H9 (cell line): ENCODE measurements at regions not wholly inside any gene's neighbourhood (a gene's known extent, or its start where the extent isn't known, plus 50 kb on each side); places are given as distances from the start of the nearest gene placed in this dataset.

Experiments used
- DNase-seq: peaks from one replicate; pipeline ENCODE4 v3.0.0-alpha.2; 2017
- H2AFZ ChIP-seq: one replicate; pipeline ENCODE4 v1.6.1; 2013; ENCODE audit warnings: mild to moderate bottlenecking, low read length, control low read depth, moderate library complexity
- H2AK5ac ChIP-seq: 2 replicates; pipeline ENCODE4 v1.6.1; 2013; ENCODE audit warnings: low read length, control low read depth, mixed read lengths; ENCODE audit not compliant: insufficient read length
- H2BK120ac ChIP-seq: one replicate; pipeline ENCODE4 v1.6.1; 2013; ENCODE audit warnings: low read depth, mild to moderate bottlenecking, low read length, control low read depth, inconsistent platforms; ENCODE audit not compliant: poor library complexity, severe bottlenecking
- H2BK12ac ChIP-seq: 2 replicates; pipeline ENCODE4 v1.6.1; 2013; ENCODE audit warnings: low read length, control low read depth, mixed read lengths, low read depth; ENCODE audit not compliant: insufficient read length
- H2BK15ac ChIP-seq: 2 replicates; pipeline ENCODE4 v1.6.1; 2013; ENCODE audit warnings: low read depth, low read length, control low read depth
- H2BK20ac ChIP-seq: one replicate; pipeline ENCODE4 v1.6.1; 2013; ENCODE audit warnings: low read depth, mild to moderate bottlenecking, low read length, control low read depth, inconsistent platforms; ENCODE audit not compliant: poor library complexity, severe bottlenecking
- H2BK5ac ChIP-seq: 2 replicates; pipeline ENCODE4 v1.6.1; 2013; ENCODE audit warnings: low read length, control low read depth, mixed read lengths; ENCODE audit not compliant: insufficient read length
- H3K14ac ChIP-seq: 2 replicates; pipeline ENCODE4 v1.6.1; 2013; ENCODE audit warnings: low read length, control low read depth; ENCODE audit not compliant: insufficient read depth
- H3K18ac ChIP-seq: 2 replicates; pipeline ENCODE4 v1.6.1; 2013; ENCODE audit warnings: low read depth, mild to moderate bottlenecking, mixed read lengths, low read length, control low read depth; ENCODE audit not compliant: insufficient read length
- H3K23ac ChIP-seq: 2 replicates; pipeline ENCODE4 v1.6.1; 2013; ENCODE audit warnings: low read length, control low read depth, mixed read lengths, low read depth; ENCODE audit not compliant: insufficient read length
- H3K23me2 ChIP-seq: 2 replicates; pipeline ENCODE4 v1.6.1; 2013; ENCODE audit warnings: low read depth, mild to moderate bottlenecking, mixed read lengths, low read length, control low read depth; ENCODE audit not compliant: insufficient read length, poor library complexity, severe bottlenecking
- H3K27ac ChIP-seq: 2 replicates; pipeline ENCODE4 v1.5.1; 2013; ENCODE audit warnings: low read length, control low read depth, mixed read lengths, low read depth; ENCODE audit not compliant: insufficient read length
- H3K27me3 ChIP-seq: 2 replicates; pipeline ENCODE4 v1.6.1; 2013; ENCODE audit warnings: low read length, control low read depth, inconsistent platforms; ENCODE audit not compliant: insufficient read depth
- H3K4ac ChIP-seq: 2 replicates; pipeline ENCODE4 v1.6.1; 2013; ENCODE audit warnings: low read depth, mild to moderate bottlenecking, control low read depth, inconsistent platforms, low read length, moderate library complexity
- H3K4me1 ChIP-seq: 2 replicates; pipeline ENCODE4 v1.6.1; 2013; ENCODE audit warnings: low read length, control low read depth, inconsistent platforms; ENCODE audit not compliant: insufficient read depth
- H3K4me2 ChIP-seq: 2 replicates; pipeline ENCODE4 v1.6.1; 2013; ENCODE audit warnings: low read length, control low read depth, mixed read lengths; ENCODE audit not compliant: insufficient read length, insufficient read depth
- H3K56ac ChIP-seq: 2 replicates; pipeline ENCODE4 v1.6.1; 2013; ENCODE audit warnings: low read depth, mild to moderate bottlenecking, mixed read lengths, low read length, control low read depth; ENCODE audit not compliant: insufficient read length
- H3K79me1 ChIP-seq: 2 replicates; pipeline ENCODE4 v1.6.1; 2013; ENCODE audit warnings: low read depth, mild to moderate bottlenecking, moderate library complexity, low read length, control low read depth, inconsistent platforms; ENCODE audit not compliant: insufficient read depth, poor library complexity, severe bottlenecking
- H3K79me2 ChIP-seq: 2 replicates; pipeline ENCODE4 v1.6.1; 2013; ENCODE audit warnings: low read length, control low read depth, inconsistent platforms; ENCODE audit not compliant: insufficient read depth
- H3K9ac ChIP-seq: 2 replicates; pipeline ENCODE4 v1.6.1; 2013; ENCODE audit warnings: low read length, control low read depth, mixed read lengths; ENCODE audit not compliant: insufficient read length; ENCODE audit errors: extremely low read depth
- H3K9me3 ChIP-seq: one replicate; pipeline ENCODE4 v1.6.1; 2013; ENCODE audit warnings: low read depth, low read length, inconsistent platforms; ENCODE audit not compliant: control insufficient read depth
- H3T11ph ChIP-seq: one replicate; pipeline ENCODE4 v1.6.1; 2013; ENCODE audit warnings: mild to moderate bottlenecking, low read length, control low read depth, inconsistent platforms
- H4K20me1 ChIP-seq: one replicate; pipeline ENCODE4 v1.6.1; 2013; ENCODE audit not compliant: control insufficient read depth, insufficient read length, insufficient read depth
- H4K5ac ChIP-seq: 2 replicates; pipeline ENCODE4 v1.6.1; 2013; ENCODE audit warnings: low read depth, mild to moderate bottlenecking, mixed read lengths, low read length, control low read depth; ENCODE audit not compliant: insufficient read length
- H4K8ac ChIP-seq: replicated peaks from 2 replicates; pipeline ENCODE4 v1.6.1; 2013; ENCODE audit warnings: low read length, control low read depth, mixed read lengths, low read depth; ENCODE audit not compliant: insufficient read length
- H4K91ac ChIP-seq: 2 replicates; pipeline ENCODE4 v1.6.1; 2013; ENCODE audit warnings: low read depth, mild to moderate bottlenecking, moderate library complexity, mixed read lengths, low read length, control low read depth; ENCODE audit not compliant: insufficient read length
- H3K27ac Mint-ChIP-seq, 3 experiments: 2 replicates in 2 of 3; 3 replicates in 1 of 3; pipeline ENCODE4 v1.8.0; 2020 to 2021; ENCODE audit warnings: mixed read lengths in 3 of 3, mild to moderate bottlenecking in 1 of 3, moderate library complexity in 1 of 3
- H3K27me3 Mint-ChIP-seq: 2 replicates; pipeline ENCODE4 v1.8.0; 2021; ENCODE audit warnings: low read depth, mild to moderate bottlenecking, moderate library complexity, mixed read lengths
- H3K36me3 Mint-ChIP-seq, 3 experiments: 2 replicates in 2 of 3; 3 replicates in 1 of 3; pipeline ENCODE4 v1.8.0; 2020 to 2021; ENCODE audit warnings: low read depth in 3 of 3, mixed read lengths in 3 of 3; ENCODE audit not compliant: insufficient read depth in 1 of 3
- H3K4me1 Mint-ChIP-seq, 2 experiments: 2 replicates each; pipeline ENCODE4 v1.8.0; 2020; ENCODE audit warnings: mixed read lengths in 2 of 2
- H3K4me3 Mint-ChIP-seq, 2 experiments: 2 replicates in 1 of 2; 3 replicates in 1 of 2; pipeline ENCODE4 v1.8.0; 2020 to 2021; ENCODE audit warnings: mild to moderate bottlenecking in 2 of 2, mixed read lengths in 2 of 2, moderate library complexity in 1 of 2
- H3K9me3 Mint-ChIP-seq, 2 experiments: 2 replicates in 1 of 2; 3 replicates in 1 of 2; pipeline ENCODE4 v1.8.0; 2020; ENCODE audit warnings: mild to moderate bottlenecking in 2 of 2, mixed read lengths in 2 of 2, moderate library complexity in 1 of 2
- WGBS: extraction: QIAGEN DNeasy Blood & Tissue Kit; methylation state at CpG from one replicate; pipeline ENCODE4 v1.1.7; 2013; ENCODE audit warnings: missing lambda C conversion rate, low lambda C conversion rate, mixed read lengths; ENCODE audit not compliant: insufficient read length; ENCODE audit errors: extremely low coverage; 5-methylcytosine and 5-hydroxymethylcytosine counted together
- TF ChIP-seq, protein P1 (sequence below): fragments of 200-600 bp; sonication (generic); conservative IDR thresholded peaks from 3 replicates; pipeline ENCODE4 v1.8.0; 2021; ENCODE audit warnings: antibody characterized with exemption, mild to moderate bottlenecking

DNA sequence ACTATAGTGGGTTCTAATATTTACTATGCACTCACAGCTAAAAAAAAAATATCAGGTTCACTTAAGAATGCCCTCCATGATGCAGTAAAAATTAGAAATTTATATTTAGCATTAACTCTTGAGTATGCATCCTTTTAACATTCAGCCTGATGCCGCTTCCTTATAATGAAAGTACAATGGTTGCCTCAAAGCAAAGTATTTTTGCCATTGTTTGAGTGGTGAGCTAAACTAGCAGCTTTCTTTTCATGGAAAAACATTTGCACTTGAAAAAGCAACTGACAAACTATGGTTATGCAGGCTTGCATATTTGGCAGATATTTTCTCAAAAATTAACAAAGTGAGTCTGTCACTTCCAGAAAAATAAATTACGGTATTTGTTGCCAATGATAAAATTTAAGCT lies 188.6 kb downstream of the SLC6A15 start:
- H3K4ac ChIP-seq: no peak overlapping the region
- H3K79me1 ChIP-seq: no peaks in the 10 kb centered on the region
- H3K14ac ChIP-seq: no peak overlapping the region
- no peak overlapping the region for H2BK120ac ChIP-seq
- H3K4me2 ChIP-seq: no peak overlapping the region
- H3K18ac ChIP-seq: no peak overlapping the region
- H3K23me2 ChIP-seq: no peaks in the 10 kb centered on the region
- DNase-seq: no peak
- H4K20me1 ChIP-seq: no peaks in the 10 kb centered on the region
- peaks cover 26 to 32% of the 10 kb centered on the region in 2 experiments for H3K4me1 Mint-ChIP-seq
- no peak overlapping the region for H2BK20ac ChIP-seq
- no peak overlapping the region for H3K4me3 Mint-ChIP-seq
- H2BK12ac ChIP-seq: no peak overlapping the region
- no peaks in the 10 kb centered on the region for H3K79me2 ChIP-seq
- H3K9me3 Mint-ChIP-seq: no peaks in the 10 kb centered on the region; a peak in 1 of 5 replicates
- H3K23ac ChIP-seq: no peak overlapping the region
- H3K27ac Mint-ChIP-seq: no peak overlapping the region
- H3K27ac ChIP-seq: no peak overlapping the region
- H4K5ac ChIP-seq: no peak overlapping the region
- no peak overlapping the region for H2BK5ac ChIP-seq
- no peak overlapping the region for H4K91ac ChIP-seq
- peaks cover 4% of the 10 kb centered on the region; the same call in 1 of the 2 replicates for H3K4me1 ChIP-seq
- WGBS: no CpG with 5 or more reads among the region's 2 CpGs
- no peak overlapping the region for H2AK5ac ChIP-seq
- TF ChIP-seq, protein P1, sequence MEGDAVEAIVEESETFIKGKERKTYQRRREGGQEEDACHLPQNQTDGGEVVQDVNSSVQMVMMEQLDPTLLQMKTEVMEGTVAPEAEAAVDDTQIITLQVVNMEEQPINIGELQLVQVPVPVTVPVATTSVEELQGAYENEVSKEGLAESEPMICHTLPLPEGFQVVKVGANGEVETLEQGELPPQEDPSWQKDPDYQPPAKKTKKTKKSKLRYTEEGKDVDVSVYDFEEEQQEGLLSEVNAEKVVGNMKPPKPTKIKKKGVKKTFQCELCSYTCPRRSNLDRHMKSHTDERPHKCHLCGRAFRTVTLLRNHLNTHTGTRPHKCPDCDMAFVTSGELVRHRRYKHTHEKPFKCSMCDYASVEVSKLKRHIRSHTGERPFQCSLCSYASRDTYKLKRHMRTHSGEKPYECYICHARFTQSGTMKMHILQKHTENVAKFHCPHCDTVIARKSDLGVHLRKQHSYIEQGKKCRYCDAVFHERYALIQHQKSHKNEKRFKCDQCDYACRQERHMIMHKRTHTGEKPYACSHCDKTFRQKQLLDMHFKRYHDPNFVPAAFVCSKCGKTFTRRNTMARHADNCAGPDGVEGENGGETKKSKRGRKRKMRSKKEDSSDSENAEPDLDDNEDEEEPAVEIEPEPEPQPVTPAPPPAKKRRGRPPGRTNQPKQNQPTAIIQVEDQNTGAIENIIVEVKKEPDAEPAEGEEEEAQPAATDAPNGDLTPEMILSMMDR: no peak
- peaks cover 0 to 5% (median 0%) of the 10 kb centered on the region in 3 experiments; a peak in 3 of 7 replicates for H3K36me3 Mint-ChIP-seq
- H3T11ph ChIP-seq: no peak overlapping the region
- H3K27me3 Mint-ChIP-seq: no peaks in the 10 kb centered on the region
- H4K8ac ChIP-seq: no peak overlapping the region
- H3K27me3 ChIP-seq: no peaks in the 10 kb centered on the region
- no peak overlapping the region for H2AFZ ChIP-seq
- H2BK15ac ChIP-seq: no peak overlapping the region
- H3K9ac ChIP-seq: no peak overlapping the region
- no peak overlapping the region for H3K56ac ChIP-seq
- H3K9me3 ChIP-seq: no peaks in the 10 kb centered on the region
